Motor neuron (in vitro differentiated cells): ENCODE measurements at regions not wholly inside any gene's neighbourhood (a gene's known extent, or its start where the extent isn't known, plus 50 kb on each side); places are given as distances from the start of the nearest gene placed in this dataset.

Experiments
- ATAC-seq, 8 experiments: fragments of 200-7000 bp; cut with Tn5 transposase; replicated peaks in 6 of 8; 2 replicates each; pipeline ENCODE4 v1.8.0; 2021; ENCODE audit warnings: mild to moderate bottlenecking in 8 of 8, moderate library complexity in 8 of 8
- H3K27ac ChIP-seq, 2 donors: fragments of 250-450 bp; sonication (Bioruptor Pico); 2 replicates each; pipeline ENCODE4 v1.9.0; 2021; ENCODE audit warnings: antibody characterized with exemption in 2 of 2, mild to moderate bottlenecking in 2 of 2, moderate library complexity in 1 of 2
- H3K4me1 ChIP-seq, 2 donors: fragments of 250-450 bp; sonication (Bioruptor Pico); replicated peaks in 1 of 2; 2 replicates each; pipeline ENCODE4 v1.6.1; 2021; ENCODE audit warnings: antibody characterized with exemption in 2 of 2, mild to moderate bottlenecking in 2 of 2, moderate library complexity in 1 of 2
- H3K4me3 ChIP-seq, 5 donors: fragments of 250-450 bp; sonication (Bioruptor Pico); 2 replicates each; pipeline ENCODE4 v1.9.0; 2021; ENCODE audit warnings: antibody characterized with exemption in 5 of 5, mild to moderate bottlenecking in 5 of 5, moderate library complexity in 4 of 5
- WGBS, 10 experiments: fragments of 450-650 bp; shearing (Covaris generic); methylation state at CpG; one replicate each; pipeline ENCODE4 v1.0.0; 2022; 5-methylcytosine and 5-hydroxymethylcytosine counted together
- in situ Hi-C, 9 experiments: fragments of 400-800 bp; cut with MboI; loops; one replicate each; pipeline ENCODE4 v1.15.0; 2021; ENCODE audit warnings: low sequenced_read_pairs in 9 of 9, low pct_unique_long_range_greater_than_20kb in 2 of 9; ENCODE audit not compliant: unreplicated experiment in 9 of 9

DNA sequence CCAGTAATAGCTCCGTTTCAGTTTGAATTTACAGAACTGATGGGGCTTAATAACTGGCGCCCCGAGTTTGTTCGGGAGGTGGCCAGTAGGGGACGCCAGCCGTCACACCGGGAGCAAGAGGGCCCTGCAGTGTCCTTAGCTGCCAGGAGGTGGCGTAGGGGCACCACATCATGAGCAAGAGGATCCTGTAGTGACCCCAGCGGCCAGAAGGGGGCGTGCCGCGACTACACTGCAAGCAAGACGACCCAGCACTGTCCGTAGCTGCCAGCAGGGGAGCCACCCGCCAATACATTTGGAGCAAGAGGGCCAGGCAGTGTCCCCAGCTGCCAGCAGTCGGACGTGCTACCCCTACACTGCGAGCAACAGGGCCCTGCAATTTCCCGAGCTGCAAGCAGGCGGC lies 663.7 kb upstream of the B3GAT1 start:
- WGBS, 10 experiments: 58 to 100% (median 83%) methylated on average over 1 to 15 of the region's 20 CpGs; no CpG with 5 or more reads in 4 of the 10 experiments
- no peak overlapping the region for H3K4me3 ChIP-seq
- no peak overlapping the region for H3K27ac ChIP-seq
- in situ Hi-C loops: no loop called here
- no peaks in the 10 kb centered on the region for H3K4me1 ChIP-seq
- ATAC-seq: peak; percentile 16 to 80 (median 60)

DNA sequence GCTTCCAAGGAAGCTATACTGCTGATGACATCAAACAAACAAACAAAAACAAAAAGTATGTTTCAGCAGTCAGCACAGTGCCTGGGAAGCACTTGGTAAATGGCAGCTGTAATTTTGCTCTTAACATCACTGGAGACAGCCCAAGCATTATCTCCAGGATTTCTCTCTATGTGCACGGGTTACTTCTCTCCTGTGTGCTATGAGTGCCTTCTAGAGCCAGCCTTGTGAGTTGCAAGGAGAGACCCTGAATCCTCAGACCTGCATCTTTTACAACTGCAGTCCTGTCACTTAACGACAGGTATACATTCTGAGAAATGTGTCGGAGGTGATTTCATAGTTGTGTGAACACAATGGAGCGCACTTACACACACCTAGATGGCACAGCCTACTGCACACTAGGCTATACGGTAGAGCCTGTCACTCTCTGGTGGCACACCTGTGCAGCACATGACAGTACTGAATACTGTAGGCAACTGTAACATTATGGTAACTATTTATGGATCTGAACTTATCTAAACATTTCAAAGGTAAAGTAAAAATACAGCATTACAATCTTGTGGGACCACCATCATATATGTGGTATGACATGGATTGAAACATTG lies 662.5 kb upstream of the B3GAT1 start:
- Histone ChIP-seq H3K4me3 (no peak overlapping the region), H3K4me1 (no peaks in the 10 kb centered on the region), H3K27ac (no peak overlapping the region)
- peak; percentile 15 to 84 (median 66) for ATAC-seq
- WGBS, 10 experiments: 0 to 100% (median 45%) methylated on average over 1 to 5 of the region's 5 CpGs; no CpG with 5 or more reads in 2 of the 10 experiments
- in situ Hi-C loops: no loop called here

DNA sequence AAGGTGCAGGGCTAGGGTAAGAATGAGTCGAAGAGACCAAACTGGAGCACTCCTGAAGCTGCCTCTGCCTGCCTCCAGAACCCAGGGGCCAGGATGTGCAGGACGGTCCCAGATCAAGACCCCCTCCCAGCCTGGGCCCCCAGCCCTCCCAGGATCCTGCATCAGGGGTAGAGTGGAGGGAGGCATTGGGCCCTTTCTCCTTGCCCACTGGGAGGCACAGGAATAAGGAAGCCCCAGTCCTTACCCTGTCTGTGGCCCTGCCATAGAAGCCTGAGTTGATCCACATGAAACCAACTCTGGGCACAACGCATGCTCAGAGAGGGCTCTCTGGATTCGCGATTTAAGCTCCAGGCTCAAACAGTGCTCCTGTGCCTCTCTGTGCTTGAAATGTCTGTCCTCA lies 661.8 kb upstream of the B3GAT1 start:
- H3K27ac ChIP-seq: no peak overlapping the region
- no peak overlapping the region for H3K4me3 ChIP-seq
- no peaks in the 10 kb centered on the region for H3K4me1 ChIP-seq
- ATAC-seq: peak in 1 of 8 experiments; percentile 11
- 40 to 100% (median 77%) methylated on average over 2 to 4 of the region's 5 CpGs; no CpG with 5 or more reads in 6 of the 10 experiments for WGBS, 10 experiments
- in situ Hi-C loops: no loop called here

DNA sequence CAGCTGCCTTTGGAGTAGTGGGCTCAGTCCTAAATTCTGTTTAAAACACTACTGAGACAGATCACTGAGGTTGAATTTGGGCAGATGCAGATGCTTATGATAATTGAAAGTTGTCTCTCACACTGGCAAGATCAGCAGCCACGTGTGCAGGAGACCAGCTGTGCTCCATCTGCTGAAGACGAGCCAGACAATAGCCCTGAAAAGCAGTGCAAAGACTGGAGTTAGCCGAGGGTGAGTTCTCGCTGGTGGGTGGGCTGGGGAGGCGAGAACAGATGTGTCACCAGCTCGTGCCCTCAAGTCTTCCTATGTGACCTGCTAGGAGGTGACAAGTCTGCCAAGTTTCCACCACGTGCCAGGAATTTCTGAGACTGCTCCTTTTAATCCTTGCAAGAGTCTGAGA lies 661.3 kb upstream of the B3GAT1 start:
- WGBS, 10 experiments: 0 to 28% (median 19%) methylated on average over 1 to 7 of the region's 7 CpGs; no CpG with 5 or more reads in 4 of the 10 experiments
- Histone ChIP-seq H3K4me3 (no peak overlapping the region), H3K27ac (no peak overlapping the region), H3K4me1 (no peaks in the 10 kb centered on the region)
- in situ Hi-C loops: no loop called here
- ATAC-seq: peak in 6 of 8 experiments; percentile 28 to 65 (median 50)

DNA sequence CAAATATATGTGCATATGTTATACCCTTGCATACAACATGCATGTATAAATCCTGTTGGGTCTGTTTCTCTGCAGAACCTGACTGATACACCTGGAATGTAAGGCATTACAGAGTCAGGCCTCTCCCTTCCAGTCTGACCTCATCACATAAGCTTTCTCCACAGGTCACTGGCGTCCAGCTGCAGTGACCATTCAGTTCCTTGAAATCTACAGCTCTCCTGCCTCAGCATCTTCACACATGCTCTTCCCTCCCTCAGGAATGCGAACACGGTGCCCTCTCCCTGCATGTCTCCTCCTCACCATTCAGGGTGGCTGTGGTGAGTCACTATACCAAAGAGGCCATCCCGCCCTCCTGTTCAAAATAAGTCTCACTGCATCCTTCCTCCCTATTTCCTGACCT lies 657.8 kb upstream of the B3GAT1 start:
- no peak overlapping the region for H3K4me3 ChIP-seq
- peak in 2 of 8 experiments; percentile 40 to 59 for ATAC-seq
- no peaks in the 10 kb centered on the region for H3K4me1 ChIP-seq
- 0 to 88% (median 59%) methylated on average over 1 to 4 of the region's 4 CpGs; no CpG with 5 or more reads in 1 of the 10 experiments for WGBS, 10 experiments
- H3K27ac ChIP-seq: no peak overlapping the region
- in situ Hi-C loops: no loop called here

DNA sequence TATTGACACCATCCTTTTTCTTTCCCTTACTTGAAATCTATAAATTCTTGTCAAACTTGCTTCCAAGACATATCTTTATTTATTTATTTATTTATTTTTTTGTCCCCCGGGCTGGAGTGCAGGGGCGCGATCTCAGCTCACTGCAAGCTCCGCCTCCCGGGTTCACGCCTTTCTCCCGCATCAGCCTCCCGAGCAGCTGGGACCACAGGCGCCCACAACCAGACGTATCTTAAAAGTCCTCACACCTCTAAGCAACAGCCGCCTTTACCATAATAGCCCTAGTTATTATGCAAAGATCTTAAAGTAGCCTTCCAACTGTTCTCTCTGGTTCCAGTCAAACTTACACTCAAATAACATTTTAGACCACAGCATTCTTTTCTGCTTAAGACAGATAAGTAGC lies 657.0 kb upstream of the B3GAT1 start:
- Histone ChIP-seq H3K4me3 (no peak overlapping the region), H3K4me1 (no peaks in the 10 kb centered on the region), H3K27ac (no peak overlapping the region)
- in situ Hi-C loops: no loop called here
- no peak for ATAC-seq
- 58 to 100% (median 87%) methylated on average over 2 to 11 of the region's 11 CpGs for WGBS, 10 experiments

DNA sequence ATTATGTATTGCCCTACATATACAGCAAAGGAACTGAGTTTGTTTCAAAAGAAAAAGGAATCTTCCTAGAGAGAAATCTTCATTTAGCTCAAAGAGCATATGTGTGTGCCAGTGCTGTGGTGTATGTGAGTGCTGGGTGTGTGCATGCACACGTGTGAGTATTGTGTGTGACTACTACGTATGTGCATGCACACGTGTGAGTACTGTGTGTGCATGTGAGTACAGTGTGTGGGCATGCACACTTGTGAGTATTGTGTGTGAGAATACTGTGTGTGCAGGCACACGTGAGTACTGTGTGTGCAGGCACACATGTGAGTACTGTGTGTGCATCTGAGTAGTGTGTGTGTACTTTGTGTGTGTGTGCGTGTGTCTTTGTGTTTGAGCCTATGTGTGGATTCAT lies 651.0 kb upstream of the B3GAT1 start:
- H3K4me1 ChIP-seq: no peaks in the 10 kb centered on the region
- ATAC-seq: no peak
- 0 to 74% (median 45%) methylated on average over 1 to 5 of the region's 5 CpGs; no CpG with 5 or more reads in 4 of the 10 experiments for WGBS, 10 experiments
- in situ Hi-C loops: no loop called here
- no peak overlapping the region for H3K27ac ChIP-seq
- H3K4me3 ChIP-seq: no peak overlapping the region

DNA sequence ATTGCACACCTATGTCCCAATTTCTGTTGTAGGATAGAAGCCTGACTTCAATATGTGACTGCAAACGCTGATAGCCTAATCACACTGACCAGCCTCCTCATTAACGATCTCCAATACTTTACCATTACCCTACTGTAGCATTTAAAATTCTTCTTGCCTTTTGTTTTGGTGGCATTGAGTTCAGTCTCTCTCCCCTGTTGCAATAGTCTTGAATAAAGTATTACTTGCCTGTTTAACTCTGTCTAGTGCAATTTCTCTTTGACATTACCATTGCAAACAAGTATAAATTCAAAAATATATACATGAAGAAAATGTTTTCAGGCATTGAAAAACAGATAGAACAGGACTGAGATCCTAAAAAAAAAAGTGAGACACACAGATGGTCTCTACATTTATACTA lies 649.1 kb upstream of the B3GAT1 start:
- in situ Hi-C loops: no loop called here
- 0 to 91% (median 64%) methylated on average over 1 to 2 of the region's 2 CpGs; no CpG with 5 or more reads in 1 of the 10 experiments for WGBS, 10 experiments
- Histone ChIP-seq H3K4me1 (no peaks in the 10 kb centered on the region), H3K4me3 (no peak overlapping the region), H3K27ac (no peak overlapping the region)
- ATAC-seq: no peak

DNA sequence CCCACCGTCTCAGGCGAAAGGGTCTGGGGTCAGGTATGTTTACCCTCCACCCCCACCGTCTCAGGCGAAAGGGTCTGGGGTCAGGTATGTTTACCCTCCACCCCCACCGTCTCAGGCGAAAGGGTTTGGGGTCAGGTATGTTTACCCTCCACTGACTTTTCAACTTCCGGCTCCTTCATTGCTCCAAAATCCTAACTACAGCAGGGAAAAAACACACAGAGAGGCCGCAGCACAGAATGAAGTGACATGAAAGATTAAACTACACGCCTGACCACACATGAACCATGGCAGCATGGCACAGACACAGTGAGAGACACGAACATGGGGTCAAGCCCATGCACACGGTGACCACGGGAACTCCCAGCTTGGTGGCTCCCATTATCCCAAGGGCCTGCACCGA lies 634.9 kb upstream of the B3GAT1 start:
- no peak overlapping the region for H3K27ac ChIP-seq
- in situ Hi-C loops: no loop called here
- no peak overlapping the region for H3K4me3 ChIP-seq
- WGBS, 10 experiments: 17 to 100% (median 77%) methylated on average over 1 to 5 of the region's 13 CpGs; no CpG with 5 or more reads in 5 of the 10 experiments
- no peak for ATAC-seq
- no peaks in the 10 kb centered on the region for H3K4me1 ChIP-seq

DNA sequence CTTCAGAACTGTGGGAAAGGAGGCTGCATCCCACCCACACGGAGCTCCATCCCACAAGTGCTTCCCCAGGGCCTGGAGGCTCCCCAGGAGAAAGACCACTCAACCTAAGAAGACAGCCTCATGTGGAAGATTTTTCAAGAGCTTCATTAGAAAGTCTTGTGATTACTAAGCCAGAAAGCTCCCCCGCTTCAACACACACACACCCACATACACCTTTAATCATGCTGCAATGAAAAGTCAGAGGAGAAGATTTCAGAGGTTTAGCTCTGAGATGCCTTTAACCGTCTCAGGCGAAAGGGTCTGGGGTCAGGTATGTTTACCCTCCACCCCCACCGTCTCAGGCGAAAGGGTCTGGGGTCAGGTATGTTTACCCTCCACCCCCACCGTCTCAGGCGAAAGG lies 634.5 kb upstream of the B3GAT1 start:
- ATAC-seq: no peak
- Histone ChIP-seq H3K4me3 (no peak overlapping the region), H3K4me1 (no peaks in the 10 kb centered on the region), H3K27ac (no peak overlapping the region)
- WGBS, 10 experiments: 0 to 83% (median 67%) methylated on average over 1 to 3 of the region's 8 CpGs; no CpG with 5 or more reads in 6 of the 10 experiments
- in situ Hi-C loops: no loop called here

DNA sequence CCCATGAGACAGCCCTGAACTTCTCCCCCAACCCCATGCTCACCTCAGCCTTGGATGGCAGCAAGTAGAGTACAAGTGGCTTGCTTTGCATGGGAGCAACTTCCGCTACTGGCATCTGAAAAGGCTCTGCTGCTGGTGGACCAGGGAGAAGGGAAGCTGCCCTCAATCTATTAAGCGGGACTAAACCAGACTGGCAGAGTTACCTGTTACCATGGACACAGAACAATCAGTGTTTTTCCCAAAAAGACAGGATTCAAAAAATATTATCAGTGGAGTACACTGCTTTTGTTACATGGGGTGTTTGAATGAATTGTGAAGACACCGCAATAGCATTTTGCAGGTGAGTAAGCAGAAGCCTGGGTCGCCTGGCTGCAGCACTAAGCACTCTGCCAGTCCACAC lies 631.4 kb upstream of the B3GAT1 start:
- Histone ChIP-seq H3K27ac (no peak overlapping the region), H3K4me3 (no peak overlapping the region), H3K4me1 (no peaks in the 10 kb centered on the region)
- in situ Hi-C loops: no loop called here
- peak in 1 of 8 experiments; percentile 74 for ATAC-seq
- WGBS, 10 experiments: 31 to 86% (median 72%) methylated on average over 1 to 4 of the region's 4 CpGs; no CpG with 5 or more reads in 6 of the 10 experiments

DNA sequence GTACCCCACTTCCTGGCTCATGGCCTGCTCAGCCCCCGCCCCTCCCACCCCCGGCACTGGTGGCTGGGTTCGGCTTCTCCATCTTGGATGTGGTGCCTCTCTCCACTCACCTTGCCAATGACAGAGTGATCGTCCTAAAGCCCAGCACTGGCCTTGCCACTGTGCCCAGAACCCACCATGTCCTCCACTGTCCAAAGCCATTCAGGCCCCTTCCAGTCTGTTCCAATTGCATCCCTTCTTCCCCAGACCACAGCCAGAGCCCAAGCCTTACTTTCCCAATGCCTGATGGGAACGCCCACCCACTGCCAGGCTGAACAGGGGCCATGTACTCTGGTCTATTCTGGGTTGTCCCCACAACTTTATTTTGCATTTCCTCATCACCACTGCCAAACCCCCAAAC lies 625.8 kb upstream of the B3GAT1 start:
- in situ Hi-C loops: no loop called here
- no peak for ATAC-seq
- peaks cover 3 to 4% of the 10 kb centered on the region in 2 donors for H3K4me1 ChIP-seq

DNA sequence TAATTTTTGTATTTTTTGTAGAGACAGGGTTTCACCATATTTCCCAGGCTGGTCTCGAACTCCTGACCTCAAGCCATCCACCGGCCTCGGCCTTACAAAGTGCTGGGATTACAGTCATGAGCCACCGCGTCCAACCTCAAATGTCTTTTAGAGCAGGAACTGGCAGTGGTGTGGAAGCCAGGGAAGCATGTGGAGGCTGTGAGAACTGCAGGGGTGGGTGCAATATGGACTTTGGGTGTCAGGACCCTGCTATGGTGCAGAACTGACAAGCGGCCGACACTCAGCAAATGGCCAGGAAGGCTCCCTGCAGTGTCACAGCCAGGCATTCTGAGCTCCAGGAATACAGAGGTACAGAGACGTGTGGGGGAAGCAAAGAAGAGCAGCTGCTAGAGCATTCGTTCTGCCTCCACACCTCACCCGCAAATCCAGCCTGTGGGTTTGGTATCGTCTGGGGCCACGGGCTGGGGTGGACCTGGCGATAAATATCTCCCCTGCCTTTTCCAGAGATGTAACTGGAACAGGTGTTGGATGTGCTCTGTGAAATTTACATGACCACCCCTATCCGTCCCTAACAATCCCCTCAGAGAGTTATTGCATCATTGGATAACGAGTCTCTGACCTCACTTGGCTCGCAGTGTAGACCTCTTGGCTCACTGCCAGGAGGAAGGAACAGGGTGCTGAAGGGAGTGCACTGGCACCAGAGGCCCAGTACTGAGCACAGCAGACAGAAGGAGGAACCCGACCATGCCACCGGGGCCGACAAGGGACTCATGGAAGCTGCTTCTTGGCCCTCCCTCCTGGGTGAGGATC lies 624.7 kb upstream of the B3GAT1 start:
- Histone ChIP-seq H3K4me1 (peaks cover 7 to 13% of the 10 kb centered on the region in 2 donors), H3K4me3 (no peak overlapping the region), H3K27ac (no peak overlapping the region)
- WGBS, 10 experiments: 0 to 94% (median 89%) methylated on average over 1 to 10 of the region's 19 CpGs; no CpG with 5 or more reads in 2 of the 10 experiments
- ATAC-seq: no peak
- in situ Hi-C loops: no loop called here

More for the DNA sequence above, 625.8 kb upstream of the B3GAT1 start:
- Histone ChIP-seq H3K4me3 (no peak overlapping the region), H3K27ac (no peak overlapping the region)
- WGBS, 10 experiments: 0 to 83% (median 47%) methylated on average over 1 to 3 of the region's 5 CpGs; no CpG with 5 or more reads in 4 of the 10 experiments
